HG02798 (cell line): ENCODE measurements at regions not wholly inside any gene's neighbourhood (a gene's known extent, or its start where the extent isn't known, plus 50 kb on each side); places are given as distances from the start of the nearest gene placed in this dataset.

Experiments
- ATAC-seq: cut with Tn5 transposase; IDR thresholded peaks from one replicate; pipeline ENCODE4 v1.9.1; 2021; ENCODE audit warnings: mild to moderate bottlenecking; ENCODE audit not compliant: unreplicated experiment, poor library complexity

- ATAC-seq = no peak
These were observed 188.1 kb upstream of the BCOR start for GRCh38 chrX:40285876-40286275.

- no peak for ATAC-seq
These were observed 187.1 kb upstream of the BCOR start for GRCh38 chrX:40284852-40285251.

GRCh38 chrX:40283981-40284380 is 186.2 kb upstream of the BCOR start:
- no peak for ATAC-seq

- ATAC-seq = no peak
These were observed 185.3 kb upstream of the BCOR start for GRCh38 chrX:40282946-40283660.

GRCh38 chrX:40282348-40282747 is 184.6 kb upstream of the BCOR start:
- no peak for ATAC-seq

GRCh38 chrX:40281336-40282005 is 183.7 kb upstream of the BCOR start:
- ATAC-seq = no peak

- ATAC-seq = no peak
These were observed 182.0 kb upstream of the BCOR start for GRCh38 chrX:40279762-40280161.

- no peak for ATAC-seq
These were observed 181.3 kb upstream of the BCOR start for GRCh38 chrX:40279091-40279430.

- no peak for ATAC-seq
These were observed 180.8 kb upstream of the BCOR start for GRCh38 chrX:40278340-40279090.

- ATAC-seq = no peak
These were observed 179.9 kb upstream of the BCOR start for GRCh38 chrX:40277672-40278071.

- ATAC-seq = no peak
These were observed 175.7 kb upstream of the BCOR start for GRCh38 chrX:40273356-40274050.

GRCh38 chrX:40272776-40273175 is 175.0 kb upstream of the BCOR start:
- ATAC-seq = no peak

GRCh38 chrX:40272141-40272540 is 174.4 kb upstream of the BCOR start:
- ATAC-seq = no peak

GRCh38 chrX:40268188-40268520 is 170.4 kb upstream of the BCOR start:
- no peak for ATAC-seq

GRCh38 chrX:40267334-40268187 is 169.8 kb upstream of the BCOR start:
- no peak for ATAC-seq

- ATAC-seq = no peak
These were observed 169.0 kb upstream of the BCOR start for GRCh38 chrX:40266490-40267333.

- ATAC-seq = no peak
These were observed 168.2 kb upstream of the BCOR start for GRCh38 chrX:40265936-40266335.

GRCh38 chrX:40263014-40263560 is 165.3 kb upstream of the BCOR start:
- no peak for ATAC-seq
